Right atrium auricular region (tissue), 2 donors: ENCODE measurements at regions not wholly inside any gene's neighbourhood (a gene's known extent, or its start where the extent isn't known, plus 50 kb on each side); places are given as distances from the start of the nearest gene placed in this dataset.

ENCODE experiments used
- DNase-seq: peaks from one replicate; pipeline ENCODE4 v3.0.0-alpha.2; 2019; ENCODE audit warnings: low spot score
- H3K27ac ChIP-seq, 2 donors: fragments of 200-600 bp; sonication (generic); 1 replicate in 1 of 2; 2 replicates in 1 of 2; pipeline ENCODE4 v1.5.1; 2016 to 2019
- H3K27me3 ChIP-seq, 2 donors: fragments of 200-600 bp; sonication (generic); one replicate each; pipeline versions ENCODE4 v1.5.1 to v1.6.0; 2017 to 2019
- H3K36me3 ChIP-seq: fragments of 200-600 bp; sonication (generic); one replicate; pipeline ENCODE4 v1.5.1; 2016
- H3K4me1 ChIP-seq, 2 donors: fragments of 200-600 bp; sonication (generic); one replicate each; pipeline versions ENCODE4 v1.5.1 to v1.6.0; 2017 to 2019
- H3K4me3 ChIP-seq, 2 donors: fragments of 200-600 bp; sonication (generic); 1 replicate in 1 of 2; 2 replicates in 1 of 2; pipeline ENCODE4 v1.5.1; 2017 to 2019; ENCODE audit warnings: mild to moderate bottlenecking in 1 of 2, moderate library complexity in 1 of 2
- H3K9me3 ChIP-seq, 2 donors: fragments of 200-600 bp; sonication (generic); one replicate each; pipeline ENCODE4 v1.5.1; 2019
- CTCF ChIP-seq, 2 donors: fragments of 200-600 bp; sonication (generic); IDR thresholded peaks; one replicate each; pipeline ENCODE4 v1.5.1; 2019; ENCODE audit warnings: antibody characterized with exemption in 2 of 2

GRCh38 chrX:96440941-96441340 is 243.7 kb upstream of the DIAPH2 start:
- no peak for TF ChIP-seq CTCF (IDR thresholded peaks at IDR 0.05)
- no peak overlapping the region for H3K27ac ChIP-seq
- no peak overlapping the region for H3K4me3 ChIP-seq
- no peak for DNase-seq
- no peaks in the 10 kb centered on the region for H3K27me3 ChIP-seq
- H3K4me1 ChIP-seq, result no peaks in the 10 kb centered on the region
- H3K9me3 ChIP-seq, result no peaks in the 10 kb centered on the region
- no peaks in the 10 kb centered on the region for H3K36me3 ChIP-seq

DNA sequence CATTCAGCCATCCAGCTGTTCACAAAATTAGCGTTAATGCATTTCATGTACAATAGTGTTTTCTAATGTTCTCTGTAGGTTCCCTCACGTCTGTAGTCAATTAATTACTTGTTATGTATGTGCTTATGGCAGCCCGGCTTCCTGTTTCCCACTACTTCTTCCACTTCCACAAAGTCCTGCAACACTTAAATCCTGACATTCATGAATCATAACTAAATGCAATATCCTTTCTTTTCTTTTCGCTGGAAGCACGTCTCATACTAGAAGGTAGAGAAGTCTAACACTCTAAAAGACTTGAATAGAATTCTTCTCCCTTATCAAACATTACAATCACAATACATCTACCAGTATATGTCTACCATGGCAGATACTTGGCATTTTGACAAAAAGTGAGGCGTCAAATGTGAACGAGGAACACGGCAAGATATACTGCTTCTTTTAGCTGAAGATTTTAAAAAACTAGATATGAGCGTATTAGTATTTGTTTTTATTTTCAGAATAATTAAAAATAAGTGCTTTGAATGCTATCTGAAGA is 239.0 kb upstream of the DIAPH2 start:
- no peak for TF ChIP-seq CTCF (IDR thresholded peaks at IDR 0.05)
- no peak for DNase-seq
- H3K4me1 ChIP-seq, result no peaks in the 10 kb centered on the region
- no peak overlapping the region for H3K4me3 ChIP-seq
- H3K27ac ChIP-seq, result no peak overlapping the region
- no peaks in the 10 kb centered on the region for H3K27me3 ChIP-seq
- no peaks in the 10 kb centered on the region for H3K9me3 ChIP-seq
- H3K36me3 ChIP-seq, result no peaks in the 10 kb centered on the region

- Histone ChIP-seq H3K36me3 (no peaks in the 10 kb centered on the region), H3K27me3 (no peaks in the 10 kb centered on the region), H3K4me1 (no peaks in the 10 kb centered on the region), H3K4me3 (no peak overlapping the region), H3K9me3 (no peaks in the 10 kb centered on the region), H3K27ac (no peak overlapping the region)
- TF ChIP-seq CTCF (IDR thresholded peaks at IDR 0.05), result no peak
- no peak for DNase-seq
Measured at GRCh38 chrX:96446524-96446923, 238.1 kb upstream of the DIAPH2 start.

- Histone ChIP-seq H3K4me3 (no peak overlapping the region), H3K27me3 (no peaks in the 10 kb centered on the region), H3K4me1 (no peaks in the 10 kb centered on the region), H3K36me3 (no peaks in the 10 kb centered on the region), H3K27ac (no peak overlapping the region), H3K9me3 (no peaks in the 10 kb centered on the region)
- TF ChIP-seq CTCF (IDR thresholded peaks at IDR 0.05), result no peak
- no peak for DNase-seq
Measured at GRCh38 chrX:96447161-96447560, 237.5 kb upstream of the DIAPH2 start.

GRCh38 chrX:96449191-96449590 is 235.5 kb upstream of the DIAPH2 start:
- H3K9me3 ChIP-seq, result no peaks in the 10 kb centered on the region
- DNase-seq, result no peak
- TF ChIP-seq CTCF (IDR thresholded peaks at IDR 0.05), result no peak
- H3K27me3 ChIP-seq, result no peaks in the 10 kb centered on the region
- no peak overlapping the region for H3K4me3 ChIP-seq
- no peak overlapping the region for H3K27ac ChIP-seq
- no peaks in the 10 kb centered on the region for H3K36me3 ChIP-seq
- H3K4me1 ChIP-seq, result no peaks in the 10 kb centered on the region

DNA sequence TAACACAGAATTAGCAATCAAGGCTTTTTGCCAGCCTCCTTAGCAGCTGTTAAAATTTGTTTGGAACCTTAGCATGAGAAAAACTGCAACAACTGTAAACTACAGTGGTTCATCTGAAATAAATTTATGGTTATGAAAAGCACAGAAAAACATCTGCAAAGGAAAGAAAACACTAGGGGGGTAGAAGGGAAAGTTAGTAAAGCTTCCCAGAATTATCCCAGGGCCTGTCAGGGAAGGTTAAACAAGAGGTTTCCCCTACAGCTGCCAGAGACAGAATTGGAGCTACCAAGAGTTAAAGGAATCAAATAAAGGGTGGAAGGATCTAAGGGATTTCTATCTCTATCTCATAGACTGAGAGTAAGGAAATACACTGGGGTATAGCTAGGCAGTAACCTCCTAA is 234.7 kb upstream of the DIAPH2 start:
- H3K4me3 ChIP-seq, result no peak overlapping the region
- no peaks in the 10 kb centered on the region for H3K27me3 ChIP-seq
- H3K4me1 ChIP-seq, result no peaks in the 10 kb centered on the region
- H3K36me3 ChIP-seq, result no peaks in the 10 kb centered on the region
- H3K9me3 ChIP-seq, result no peaks in the 10 kb centered on the region
- no peak overlapping the region for H3K27ac ChIP-seq
- no peak for TF ChIP-seq CTCF (IDR thresholded peaks at IDR 0.05)
- DNase-seq, result no peak
